Type B pancreatic cell (in vitro differentiated cells): ENCODE measurements at regions not wholly inside any gene's neighbourhood (a gene's known extent, or its start where the extent isn't known, plus 50 kb on each side); places are given as distances from the start of the nearest gene placed in this dataset.

Experiments used
- DNase-seq: peaks from one replicate; pipeline ENCODE4 v3.0.0; 2021; ENCODE audit warnings: mixed read lengths; ENCODE audit not compliant: unreplicated experiment; ENCODE audit errors: extremely low spot score
- H3K27ac Mint-ChIP-seq: 2 replicates; pipeline ENCODE4 v1.8.0; 2021; ENCODE audit warnings: mild to moderate bottlenecking, mixed read lengths
- H3K27me3 Mint-ChIP-seq: 2 replicates; pipeline ENCODE4 v1.8.0; 2021; ENCODE audit warnings: mixed read lengths
- H3K36me3 Mint-ChIP-seq: 2 replicates; pipeline ENCODE4 v1.8.0; 2021; ENCODE audit warnings: mixed read lengths
- H3K4me1 Mint-ChIP-seq: one replicate; pipeline ENCODE4 v1.8.0; 2021; ENCODE audit warnings: mixed read lengths; ENCODE audit not compliant: unreplicated experiment
- H3K4me3 Mint-ChIP-seq: 2 replicates; pipeline ENCODE4 v1.8.0; 2021; ENCODE audit warnings: mild to moderate bottlenecking, mixed read lengths
- H3K9me3 Mint-ChIP-seq: 2 replicates; pipeline ENCODE4 v1.8.0; 2021; ENCODE audit warnings: mixed read lengths
- CTCF ChIP-seq: fragments of 200-600 bp; sonication (generic); conservative IDR thresholded peaks from 2 replicates; pipeline ENCODE4 v1.5.0; 2021; ENCODE audit warnings: antibody characterized with exemption, mild to moderate bottlenecking

GRCh38 chr11:92540096-92540495, 315.5 kb downstream of the FAT3 start:
- no peak overlapping the region for H3K27ac Mint-ChIP-seq
- peaks cover 6% of the 10 kb centered on the region for H3K4me1 Mint-ChIP-seq
- no peak overlapping the region for H3K4me3 Mint-ChIP-seq
- H3K9me3 Mint-ChIP-seq, result no peaks in the 10 kb centered on the region
- TF ChIP-seq CTCF, result no peak
- no peaks in the 10 kb centered on the region for H3K27me3 Mint-ChIP-seq
- H3K36me3 Mint-ChIP-seq, result peaks cover 9% of the 10 kb centered on the region
- no peak for DNase-seq

- DNase-seq, result no peak
- H3K27ac Mint-ChIP-seq, result no peak overlapping the region
- no peaks in the 10 kb centered on the region for H3K27me3 Mint-ChIP-seq
- H3K4me1 Mint-ChIP-seq, result peaks cover 8% of the 10 kb centered on the region
- no peak for TF ChIP-seq CTCF
- H3K36me3 Mint-ChIP-seq, result peaks cover 11% of the 10 kb centered on the region
- H3K4me3 Mint-ChIP-seq, result no peak overlapping the region
- no peaks in the 10 kb centered on the region for H3K9me3 Mint-ChIP-seq
These were observed 321.4 kb downstream of the FAT3 start for GRCh38 chr11:92545906-92546471.

GRCh38 chr11:92546603-92547002, 322.0 kb downstream of the FAT3 start:
- peaks cover 11% of the 10 kb centered on the region for H3K36me3 Mint-ChIP-seq
- no peak overlapping the region for H3K27ac Mint-ChIP-seq
- DNase-seq, result no peak
- no peaks in the 10 kb centered on the region for H3K27me3 Mint-ChIP-seq
- H3K4me1 Mint-ChIP-seq, result peaks cover 14% of the 10 kb centered on the region
- no peak overlapping the region for H3K4me3 Mint-ChIP-seq
- no peak for TF ChIP-seq CTCF
- no peaks in the 10 kb centered on the region for H3K9me3 Mint-ChIP-seq

- peaks cover 16% of the 10 kb centered on the region for H3K4me1 Mint-ChIP-seq
- no peak for DNase-seq
These were observed 325.8 kb downstream of the FAT3 start for GRCh38 chr11:92550411-92550810.

GRCh38 chr11:92550871-92551270, 326.3 kb downstream of the FAT3 start:
- peaks cover 15% of the 10 kb centered on the region for H3K4me1 Mint-ChIP-seq
- TF ChIP-seq CTCF, result no peak
- DNase-seq, result no peak
- H3K4me3 Mint-ChIP-seq, result no peak overlapping the region
- H3K27me3 Mint-ChIP-seq, result no peaks in the 10 kb centered on the region
- H3K36me3 Mint-ChIP-seq, result no peaks in the 10 kb centered on the region
- no peak overlapping the region for H3K27ac Mint-ChIP-seq
- no peaks in the 10 kb centered on the region for H3K9me3 Mint-ChIP-seq

More at GRCh38 chr11:92550411-92550810, 325.8 kb downstream of the FAT3 start:
- peak; percentile 21 for TF ChIP-seq CTCF
- H3K9me3 Mint-ChIP-seq, result no peaks in the 10 kb centered on the region
- no peaks in the 10 kb centered on the region for H3K27me3 Mint-ChIP-seq
- no peaks in the 10 kb centered on the region for H3K36me3 Mint-ChIP-seq
- no peak overlapping the region for H3K27ac Mint-ChIP-seq
- H3K4me3 Mint-ChIP-seq, result no peak overlapping the region

- Mint-ChIP-seq H3K4me3 (no peak overlapping the region), H3K27ac (no peak overlapping the region), H3K4me1 (peaks cover 17% of the 10 kb centered on the region), H3K36me3 (no peaks in the 10 kb centered on the region), H3K9me3 (no peaks in the 10 kb centered on the region), H3K27me3 (no peaks in the 10 kb centered on the region)
- no peak for DNase-seq
- TF ChIP-seq CTCF, result peak; percentile 65
These were observed 328.3 kb downstream of the FAT3 start for GRCh38 chr11:92552942-92553341.
